B cell (primary cell): ENCODE measurements at regions not wholly inside any gene's neighbourhood (a gene's known extent, or its start where the extent isn't known, plus 50 kb on each side); places are given as distances from the start of the nearest gene placed in this dataset.

ENCODE experiments used
- ATAC-seq: fragments of 200-7000 bp; cut with Tn5 transposase; one replicate; pipeline ENCODE4 v1.10.0; 2021; ENCODE audit warnings: low read depth, mild to moderate bottlenecking, moderate number of reproducible peaks, moderate library complexity
- CTCF ChIA-PET: fragments of 350-600 bp; sonication (Branson Sonifier 250); formaldehyde crosslinking; loops from one replicate; lab custom pipeline; 2021; ENCODE audit warnings: antibody characterized with exemption, inconsistent platforms; lab: Charles Lee
- POLR2A ChIA-PET: fragments of 350-600 bp; sonication (Branson Sonifier 250); formaldehyde crosslinking; loops from one replicate; lab custom pipeline; 2021; ENCODE audit warnings: antibody characterized with exemption; lab: Charles Lee
- DNase-seq: peaks from one replicate; pipeline ENCODE4 v3.0.0; 2013
- H2AFZ ChIP-seq: 2 replicates; pipeline ENCODE4 v1.6.1; 2012; ENCODE audit warnings: mild to moderate bottlenecking, low read depth, low read length; ENCODE audit not compliant: insufficient read depth, poor library complexity, severe bottlenecking
- H3K27ac ChIP-seq, 2 donors: 1 replicate in 1 of 2; 2 replicates in 1 of 2; pipeline ENCODE4 v1.5.1; 2012 to 2013; ENCODE audit warnings: low read length in 2 of 2, mild to moderate bottlenecking in 2 of 2, moderate library complexity in 1 of 2
- H3K27me3 ChIP-seq, 4 experiments: fragments of 200-600 bp in 1 of 4; sonication (generic) in 1 of 4; replicated peaks in 1 of 4; 1 replicate in 2 of 4; 2 replicates in 2 of 4; pipeline versions ENCODE4 v1.6.1 to v1.7.0; 2013 to 2016; ENCODE audit warnings: low read length in 3 of 4, mild to moderate bottlenecking in 2 of 4, mixed read lengths in 1 of 4, moderate library complexity in 1 of 4; ENCODE audit not compliant: insufficient read depth in 4 of 4, control insufficient read depth in 3 of 4; ENCODE audit errors: control extremely low read depth in 1 of 4
- H3K36me3 ChIP-seq, 2 experiments: replicated peaks in 1 of 2; 1 replicate in 1 of 2; 2 replicates in 1 of 2; pipeline versions ENCODE4 v1.6.1 to v1.7.1; 2013; ENCODE audit warnings: low read length in 1 of 2; ENCODE audit not compliant: insufficient read depth in 2 of 2, control insufficient read depth in 1 of 2; ENCODE audit errors: control extremely low read depth in 1 of 2, extremely low read depth in 1 of 2
- H3K4me1 ChIP-seq, 2 donors: fragments of 200-600 bp in 1 of 2; sonication (generic) in 1 of 2; 1 replicate in 1 of 2; 2 replicates in 1 of 2; pipeline versions ENCODE4 v1.5.1 to v1.6.1; 2013 to 2017; ENCODE audit warnings: low read length in 2 of 2; ENCODE audit not compliant: control insufficient read depth in 2 of 2, insufficient read depth in 2 of 2
- H3K4me2 ChIP-seq: replicated peaks from 2 replicates; pipeline ENCODE3; 2012; ENCODE audit warnings: mild to moderate bottlenecking, low read depth, low read length; ENCODE audit not compliant: poor library complexity, severe bottlenecking
- H3K4me3 ChIP-seq, 5 experiments: fragments of 200-600 bp in 1 of 5; sonication (generic) in 1 of 5; 1 replicate in 3 of 5; 2 replicates in 2 of 5; pipeline versions ENCODE4 v1.5.1 to v1.7.0; 2011 to 2016; ENCODE audit warnings: low read length in 4 of 5, mild to moderate bottlenecking in 4 of 5, low read depth in 2 of 5, control low read depth in 1 of 5, moderate library complexity in 1 of 5; ENCODE audit not compliant: insufficient read depth in 1 of 5; ENCODE audit errors: control extremely low read depth in 1 of 5, extremely low read depth in 1 of 5
- H3K79me2 ChIP-seq: fragments of 200-600 bp; sonication (generic); one replicate; pipeline ENCODE4 v1.6.0; 2016; ENCODE audit warnings: low read length; ENCODE audit not compliant: control insufficient read depth, insufficient read depth
- H3K9ac ChIP-seq: fragments of 200-600 bp; sonication (generic); 2 replicates; pipeline ENCODE4 v1.6.1; 2017; ENCODE audit warnings: mild to moderate bottlenecking, low read length, moderate library complexity
- H3K9me3 ChIP-seq, 3 donors: one replicate each; pipeline versions ENCODE4 v1.6.1 to v1.7.1; 2013; ENCODE audit warnings: low read length in 2 of 3; ENCODE audit not compliant: control insufficient read depth in 2 of 3, insufficient read depth in 1 of 3; ENCODE audit errors: control extremely low read depth in 1 of 3
- H4K20me1 ChIP-seq: 2 replicates; pipeline ENCODE4 v1.6.0; 2012; ENCODE audit warnings: mild to moderate bottlenecking, low read length; ENCODE audit not compliant: insufficient read depth, control insufficient read depth, poor library complexity, severe bottlenecking
- H3K27ac Mint-ChIP-seq: one replicate; pipeline ENCODE4 v1.8.0; 2021; ENCODE audit warnings: mixed read lengths
- H3K27me3 Mint-ChIP-seq: one replicate; pipeline ENCODE4 v1.8.0; 2021; ENCODE audit warnings: mixed read lengths
- H3K4me1 Mint-ChIP-seq: one replicate; pipeline ENCODE4 v1.8.0; 2021; ENCODE audit warnings: mixed read lengths
- H3K4me3 Mint-ChIP-seq: one replicate; pipeline ENCODE4 v1.8.0; 2021; ENCODE audit warnings: mixed read lengths
- H3K9me3 Mint-ChIP-seq: one replicate; pipeline ENCODE4 v1.8.0; 2022; ENCODE audit warnings: mixed read lengths; ENCODE audit not compliant: insufficient read depth
- EZH2 ChIP-seq: IDR thresholded peaks from 2 replicates; pipeline ENCODE4 v1.6.1; 2012; ENCODE audit warnings: borderline replicate concordance, low read depth, mild to moderate bottlenecking, moderate library complexity, low read length; ENCODE audit not compliant: insufficient read depth, poor library complexity, severe bottlenecking
- WGBS: methylation state at CpG from one replicate; pipeline ENCODE4 v1.1.5; 2013; ENCODE audit warnings: missing lambda C conversion rate; ENCODE audit not compliant: insufficient coverage; 5-methylcytosine and 5-hydroxymethylcytosine counted together
- intact Hi-C: fragments of 100-400 bp; cut with micrococcal nuclease; formaldehyde crosslinking; loops from one replicate; pipeline ENCODE4 v1.10.0; 2022
- TF ChIP-seq, protein P1 (sequence below): fragments of 200-600 bp; IDR thresholded peaks from one replicate; pipeline ENCODE4 v1.8.0; 2022; ENCODE audit warnings: antibody characterized with exemption, mild to moderate bottlenecking

- TF ChIP-seq EZH2, result no peak
- TF ChIP-seq, protein P1, sequence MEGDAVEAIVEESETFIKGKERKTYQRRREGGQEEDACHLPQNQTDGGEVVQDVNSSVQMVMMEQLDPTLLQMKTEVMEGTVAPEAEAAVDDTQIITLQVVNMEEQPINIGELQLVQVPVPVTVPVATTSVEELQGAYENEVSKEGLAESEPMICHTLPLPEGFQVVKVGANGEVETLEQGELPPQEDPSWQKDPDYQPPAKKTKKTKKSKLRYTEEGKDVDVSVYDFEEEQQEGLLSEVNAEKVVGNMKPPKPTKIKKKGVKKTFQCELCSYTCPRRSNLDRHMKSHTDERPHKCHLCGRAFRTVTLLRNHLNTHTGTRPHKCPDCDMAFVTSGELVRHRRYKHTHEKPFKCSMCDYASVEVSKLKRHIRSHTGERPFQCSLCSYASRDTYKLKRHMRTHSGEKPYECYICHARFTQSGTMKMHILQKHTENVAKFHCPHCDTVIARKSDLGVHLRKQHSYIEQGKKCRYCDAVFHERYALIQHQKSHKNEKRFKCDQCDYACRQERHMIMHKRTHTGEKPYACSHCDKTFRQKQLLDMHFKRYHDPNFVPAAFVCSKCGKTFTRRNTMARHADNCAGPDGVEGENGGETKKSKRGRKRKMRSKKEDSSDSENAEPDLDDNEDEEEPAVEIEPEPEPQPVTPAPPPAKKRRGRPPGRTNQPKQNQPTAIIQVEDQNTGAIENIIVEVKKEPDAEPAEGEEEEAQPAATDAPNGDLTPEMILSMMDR, result no peak
- 87% methylated on average over 5 of the region's 8 CpGs for WGBS
- intact Hi-C loops, result no loop called here
Observed at GRCh38 chr2:8361930-8362329, 319.9 kb upstream of the ID2 start.

GRCh38 chr2:8363161-8363560 is 318.7 kb upstream of the ID2 start:
- Histone ChIP-seq H3K4me2 (no peak overlapping the region), H3K27ac (no peak overlapping the region), H3K36me3 (no peaks in the 10 kb centered on the region), H4K20me1 (no peaks in the 10 kb centered on the region), H2AFZ (no peak overlapping the region), H3K9ac (no peak overlapping the region), H3K4me3 (no peak overlapping the region), H3K27me3 (peaks cover 0 to 5% (median 0%) of the 10 kb centered on the region in 4 experiments), H3K79me2 (no peaks in the 10 kb centered on the region), H3K4me1 (no peaks in the 10 kb centered on the region), H3K9me3 (no peaks in the 10 kb centered on the region)
- no peaks in the 10 kb centered on the region for H3K4me1 Mint-ChIP-seq
- intact Hi-C loops, result no loop called here
- DNase-seq (no peak), ATAC-seq (no peak)
- POLR2A ChIA-PET, result no interaction called here
- H3K9me3 Mint-ChIP-seq, result no peaks in the 10 kb centered on the region
- peaks cover 43% of the 10 kb centered on the region for H3K27me3 Mint-ChIP-seq
- TF ChIP-seq, protein P1, result no peak
- TF ChIP-seq EZH2, result no peak
- CTCF ChIA-PET, result no interaction called here
- no peak overlapping the region for H3K4me3 Mint-ChIP-seq
- 100% methylated on average over 2 of the region's 6 CpGs for WGBS
- peak overlapping the region; percentile 17 for H3K27ac Mint-ChIP-seq

More at GRCh38 chr2:8361930-8362329, 319.9 kb upstream of the ID2 start:
- H3K9me3 Mint-ChIP-seq, result no peaks in the 10 kb centered on the region
- no peaks in the 10 kb centered on the region for H4K20me1 ChIP-seq
- no peak overlapping the region for H2AFZ ChIP-seq
- H3K4me2 ChIP-seq, result no peak overlapping the region
- no peaks in the 10 kb centered on the region for H3K4me1 ChIP-seq
- H3K4me3 ChIP-seq, result no peak overlapping the region
- no peak overlapping the region for H3K9ac ChIP-seq
- POLR2A ChIA-PET, result no interaction called here
- DNase-seq (no peak), ATAC-seq (no peak)
- H3K36me3 ChIP-seq, result no peaks in the 10 kb centered on the region
- no peaks in the 10 kb centered on the region for H3K79me2 ChIP-seq
- H3K27me3 ChIP-seq, result peaks cover 0 to 12% (median 0%) of the 10 kb centered on the region in 4 experiments
- no peak overlapping the region for H3K4me3 Mint-ChIP-seq
- no peaks in the 10 kb centered on the region for H3K4me1 Mint-ChIP-seq
- H3K27me3 Mint-ChIP-seq, result peaks cover 47% of the 10 kb centered on the region
- CTCF ChIA-PET, result no interaction called here
- no peaks in the 10 kb centered on the region for H3K9me3 ChIP-seq
- H3K27ac Mint-ChIP-seq, result no peak overlapping the region
- no peak overlapping the region for H3K27ac ChIP-seq
